HS-5 (cell line): ENCODE measurements at regions not wholly inside any gene's neighbourhood (a gene's known extent, or its start where the extent isn't known, plus 50 kb on each side); places are given as distances from the start of the nearest gene placed in this dataset.

Experiments used
- DNase-seq: peaks from one replicate; pipeline ENCODE4 v3.0.0-alpha.2; 2012; ENCODE audit warnings: low read depth

DNA sequence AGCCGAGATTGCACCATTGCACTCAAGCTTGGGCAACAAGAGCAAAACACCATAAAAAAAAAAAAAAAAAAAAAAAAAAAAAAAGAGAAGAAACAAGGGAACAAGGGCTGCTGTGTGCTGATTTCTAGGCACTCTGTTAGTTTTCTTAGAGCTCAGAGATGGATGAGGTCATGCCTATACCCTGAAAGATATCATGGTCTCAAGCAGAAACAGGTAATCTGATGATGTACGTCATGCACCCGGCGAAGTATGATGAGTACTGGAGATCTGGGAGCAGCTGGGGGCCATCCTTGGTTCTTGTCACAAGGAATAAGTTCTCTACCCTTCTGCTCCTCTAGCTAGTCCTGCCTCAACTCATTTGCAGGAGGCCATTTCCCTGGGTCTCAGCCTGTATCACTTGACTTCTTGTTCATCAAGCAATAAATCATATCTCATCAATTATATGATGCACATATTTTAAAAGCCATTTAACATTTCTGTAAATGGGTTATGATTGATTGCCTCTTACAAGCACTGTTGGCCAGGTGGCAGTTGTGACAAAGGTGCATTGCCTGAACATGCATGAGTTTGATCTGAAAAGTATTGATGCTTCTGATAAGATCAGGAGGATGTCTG lies 517.2 kb downstream of the DHX35 start:
- DNase-seq: no peak

- no peak for DNase-seq
Observed at GRCh38 chr20:39474879-39475278, 512.7 kb downstream of the DHX35 start.

GRCh38 chr20:39473536-39473935 lies 511.4 kb downstream of the DHX35 start:
- DNase-seq: no peak

DNA sequence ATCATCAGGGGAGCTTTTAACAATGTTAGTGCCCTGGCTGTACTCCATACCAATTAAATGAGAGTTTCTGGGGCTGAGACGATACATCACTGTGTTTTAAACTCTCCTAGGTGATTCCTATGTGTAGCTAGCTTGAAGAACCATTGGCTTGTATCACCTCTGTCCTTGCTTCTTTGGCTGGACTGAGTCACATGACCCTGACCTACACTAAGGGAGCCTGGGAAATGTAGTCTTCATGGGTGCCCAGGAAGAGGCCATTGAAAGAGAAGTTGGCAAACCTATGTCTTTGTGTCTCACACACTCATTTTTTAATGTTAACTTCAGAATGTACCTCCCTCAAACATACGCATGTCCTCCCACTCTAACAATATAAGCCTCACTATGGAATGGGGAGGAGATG lies 506.6 kb downstream of the DHX35 start:
- no peak for DNase-seq

GRCh38 chr20:39464238-39464637 lies 502.1 kb downstream of the DHX35 start:
- no peak for DNase-seq

DNA sequence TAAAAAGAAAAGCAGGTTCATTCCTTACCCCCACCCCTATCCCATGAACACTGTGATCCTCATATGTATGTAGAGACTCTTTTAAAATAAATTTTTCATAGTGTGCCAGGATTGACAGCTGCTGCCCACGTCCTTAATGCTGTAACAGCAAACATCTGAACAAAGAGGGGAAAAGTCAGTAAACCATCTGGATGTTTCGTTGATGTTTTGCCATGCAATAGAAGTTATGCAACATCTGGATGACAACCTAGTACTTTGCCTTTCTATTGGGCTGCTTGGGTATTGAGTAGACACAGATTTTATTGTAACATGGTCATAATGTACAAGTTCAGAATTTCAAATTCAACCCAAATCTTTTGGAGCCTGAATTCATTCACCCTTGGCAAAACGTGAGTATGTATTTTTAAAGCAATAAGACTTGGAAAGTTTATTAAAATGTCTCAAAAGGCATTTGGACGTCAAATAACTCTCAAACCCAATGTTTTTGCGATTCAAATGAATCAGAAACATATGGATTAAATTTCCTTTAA lies 500.3 kb downstream of the DHX35 start:
- DNase-seq: no peak

DNA sequence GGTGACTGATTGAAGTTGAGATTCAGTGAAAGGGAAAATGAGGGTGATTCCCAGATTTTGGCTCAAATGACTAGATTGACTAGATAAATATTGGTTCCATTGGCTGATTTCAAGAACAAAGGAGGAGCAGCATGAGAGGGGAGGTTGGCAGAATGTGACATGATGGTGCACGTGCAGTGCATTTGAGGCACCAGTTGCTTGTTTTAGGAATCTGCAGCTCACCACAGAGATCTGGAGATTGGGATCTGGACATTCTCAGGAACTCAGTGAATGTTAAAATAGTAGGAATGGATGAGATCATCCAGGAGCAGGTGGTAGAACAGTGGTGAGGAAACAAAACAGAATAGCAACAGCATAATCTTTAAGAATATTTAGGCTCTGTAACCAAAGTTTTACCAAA lies 496.3 kb downstream of the DHX35 start:
- no peak for DNase-seq

- DNase-seq: no peak
Observed at GRCh38 chr20:39453890-39454289, 491.7 kb downstream of the DHX35 start.

GRCh38 chr20:39452583-39453340 lies 490.6 kb downstream of the DHX35 start:
- DNase-seq: no peak

GRCh38 chr20:39451386-39451785 lies 489.2 kb downstream of the DHX35 start:
- DNase-seq: no peak

- no peak for DNase-seq
Observed at GRCh38 chr20:39446397-39446796, 484.3 kb downstream of the DHX35 start.

- DNase-seq: no peak
Observed at GRCh38 chr20:39445095-39445494, 483.0 kb downstream of the DHX35 start.

- DNase-seq: no peak
Observed at GRCh38 chr20:39433466-39433865, 471.3 kb downstream of the DHX35 start.

GRCh38 chr20:39431091-39431880 lies 469.1 kb downstream of the DHX35 start:
- DNase-seq: no peak

DNA sequence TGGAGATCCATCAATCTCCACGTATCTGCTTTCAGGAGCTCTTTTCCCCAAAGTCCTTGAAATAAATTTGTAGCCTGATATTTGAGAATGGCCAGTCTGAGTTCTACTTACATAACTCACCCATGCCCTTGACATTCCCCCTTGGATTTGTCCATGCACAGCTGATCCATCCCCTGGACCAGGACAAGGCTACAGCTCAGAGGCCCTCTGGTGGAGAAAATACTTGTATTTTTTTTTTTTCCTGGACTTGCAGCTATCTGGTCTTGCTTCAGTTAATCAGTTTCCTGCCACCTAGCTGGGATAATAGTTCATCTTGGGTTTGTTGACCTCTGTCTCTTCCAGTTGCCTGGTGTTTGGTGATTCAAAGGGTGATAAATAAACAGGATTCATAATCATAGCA lies 467.6 kb downstream of the DHX35 start:
- no peak for DNase-seq

GRCh38 chr20:39424962-39425678 lies 463.0 kb downstream of the DHX35 start:
- DNase-seq: no peak

GRCh38 chr20:39421571-39422105 lies 459.5 kb downstream of the DHX35 start:
- DNase-seq: peak; percentile 18

DNA sequence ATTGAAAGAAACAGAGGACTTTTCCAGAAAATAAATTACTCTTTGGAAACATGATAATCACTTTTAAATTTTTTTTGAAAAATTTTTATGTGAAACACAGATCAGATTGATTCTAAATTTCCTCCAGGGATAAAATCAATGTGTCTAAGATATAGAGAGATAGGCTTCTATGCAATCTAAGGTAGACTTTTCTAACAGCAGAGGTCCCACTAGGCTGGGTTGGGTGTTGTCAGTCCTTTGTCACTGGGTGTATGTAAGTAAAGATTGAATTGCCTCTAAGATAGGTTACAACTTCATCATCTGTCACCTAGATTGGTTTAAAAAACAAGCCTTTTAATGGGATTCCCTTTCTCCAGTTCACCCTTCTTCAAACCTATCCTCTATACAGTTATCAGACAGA lies 449.9 kb downstream of the DHX35 start:
- no peak for DNase-seq

GRCh38 chr20:39399463-39399862 lies 437.3 kb downstream of the DHX35 start:
- DNase-seq: no peak

- no peak for DNase-seq
Observed at GRCh38 chr20:39398656-39399055, 436.5 kb downstream of the DHX35 start.

DNA sequence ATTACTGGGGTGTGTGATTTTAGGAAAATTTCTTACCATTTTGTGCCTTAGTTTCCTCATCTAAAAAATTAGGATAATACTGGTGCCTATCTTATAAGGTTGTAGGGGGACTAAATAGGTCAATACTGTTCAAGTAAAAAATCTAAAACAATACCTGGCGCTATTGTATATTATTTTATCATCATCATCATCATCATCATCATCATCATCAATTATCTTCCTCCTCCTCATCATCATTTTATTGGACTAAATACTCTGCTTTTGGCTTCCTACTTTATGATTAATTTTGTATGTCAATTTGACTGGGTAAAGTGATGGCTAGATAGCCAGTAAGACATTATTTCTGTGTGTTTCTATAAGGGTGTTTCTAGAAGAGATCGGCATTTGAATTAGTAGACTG lies 435.5 kb downstream of the DHX35 start:
- DNase-seq: no peak
